Mesendoderm (in vitro differentiated cells): ENCODE measurements at regions not wholly inside any gene's neighbourhood (a gene's known extent, or its start where the extent isn't known, plus 50 kb on each side); places are given as distances from the start of the nearest gene placed in this dataset.

Source experiments
- DNase-seq: peaks from one replicate; pipeline ENCODE4 v3.0.0; 2013
- H2AK5ac ChIP-seq: 2 replicates; pipeline ENCODE4 v1.6.1; 2013; ENCODE audit warnings: low read length, inconsistent platforms
- H2BK120ac ChIP-seq: 2 replicates; pipeline ENCODE4 v1.6.1; 2013; ENCODE audit warnings: low read depth, mild to moderate bottlenecking, low read length, moderate library complexity, mixed read lengths
- H2BK15ac ChIP-seq: replicated peaks from 2 replicates; pipeline ENCODE4 v1.6.1; 2013; ENCODE audit warnings: low read depth, mild to moderate bottlenecking, moderate library complexity
- H2BK5ac ChIP-seq: 2 replicates; pipeline ENCODE4 v1.6.1; 2013; ENCODE audit warnings: low read length, inconsistent platforms
- H3K18ac ChIP-seq: 2 replicates; pipeline ENCODE4 v1.6.1; 2013; ENCODE audit warnings: mild to moderate bottlenecking, low read length, mixed read lengths
- H3K23ac ChIP-seq: one replicate; pipeline ENCODE4 v1.6.1; 2013; ENCODE audit warnings: low read length
- H3K27ac ChIP-seq: 2 replicates; pipeline ENCODE4 v1.5.1; 2013; ENCODE audit warnings: low read depth, mild to moderate bottlenecking, inconsistent platforms, low read length, moderate library complexity
- H3K27me3 ChIP-seq: 2 replicates; pipeline ENCODE4 v1.6.1; 2013; ENCODE audit warnings: low read length, control low read depth, mild to moderate bottlenecking, inconsistent platforms; ENCODE audit not compliant: insufficient read depth, poor library complexity
- H3K36me3 ChIP-seq: 2 replicates; pipeline ENCODE4 v1.6.1; 2013; ENCODE audit warnings: low read length, inconsistent platforms; ENCODE audit not compliant: control insufficient read depth, insufficient read depth
- H3K4ac ChIP-seq: one replicate; pipeline ENCODE4 v1.6.1; 2013; ENCODE audit warnings: low read depth, mild to moderate bottlenecking, low read length, moderate library complexity
- H3K4me1 ChIP-seq: 2 replicates; pipeline ENCODE4 v1.6.1; 2013; ENCODE audit warnings: low read depth, low read length, inconsistent platforms; ENCODE audit not compliant: control insufficient read depth
- H3K4me2 ChIP-seq: 2 replicates; pipeline ENCODE4 v1.6.1; 2013; ENCODE audit warnings: low read length
- H3K4me3 ChIP-seq: 2 replicates; pipeline ENCODE4 v1.5.1; 2013; ENCODE audit warnings: mild to moderate bottlenecking, low read length
- H3K56ac ChIP-seq: one replicate; pipeline ENCODE4 v1.6.1; 2013; ENCODE audit warnings: low read length
- H3K79me1 ChIP-seq: 2 replicates; pipeline ENCODE4 v1.6.1; 2013; ENCODE audit warnings: low read length, inconsistent platforms
- H3K79me2 ChIP-seq: 2 replicates; pipeline ENCODE4 v1.6.1; 2013; ENCODE audit warnings: mild to moderate bottlenecking, low read length; ENCODE audit not compliant: control insufficient read depth, insufficient read depth
- H3K9ac ChIP-seq: 2 replicates; pipeline ENCODE4 v1.6.1; 2013; ENCODE audit warnings: low read length, inconsistent platforms
- H4K5ac ChIP-seq: one replicate; pipeline ENCODE4 v1.6.1; 2013; ENCODE audit warnings: low read length
- H4K8ac ChIP-seq: one replicate; pipeline ENCODE4 v1.6.1; 2013; ENCODE audit warnings: low read depth, mild to moderate bottlenecking, control low read depth, low read length, moderate library complexity
- WGBS: extraction: QIAGEN DNeasy Blood & Tissue Kit; methylation state at CpG from one replicate; pipeline ENCODE4 v1.1.7; 2013; ENCODE audit warnings: low lambda C conversion rate, missing lambda C conversion rate; ENCODE audit not compliant: insufficient coverage; ENCODE audit errors: extremely low coverage; 5-methylcytosine and 5-hydroxymethylcytosine counted together

DNA sequence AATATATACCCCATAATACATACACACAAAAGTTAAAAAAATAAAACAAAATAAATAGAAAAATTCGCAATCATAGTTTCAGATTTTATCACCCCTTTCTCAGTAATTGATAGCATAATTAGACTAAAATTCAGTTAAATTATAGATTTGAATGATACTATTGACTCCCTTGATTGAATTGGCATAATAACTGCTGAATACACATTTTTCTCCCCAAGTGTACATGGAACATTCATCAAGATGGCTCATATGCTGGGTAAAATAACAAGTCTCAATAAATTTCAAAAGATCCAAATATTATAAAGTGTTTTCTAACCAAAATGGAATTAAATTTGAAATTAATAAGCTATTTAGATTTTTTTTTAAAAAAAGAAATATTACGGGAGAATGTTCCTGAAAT lies 616.1 kb downstream of the MAFB start:
- H3K27ac ChIP-seq, result no peak overlapping the region
- no peak overlapping the region for H4K8ac ChIP-seq
- H3K79me2 ChIP-seq, result no peaks in the 10 kb centered on the region
- H2BK15ac ChIP-seq, result no peak overlapping the region
- H3K36me3 ChIP-seq, result no peaks in the 10 kb centered on the region
- no peak overlapping the region for H3K4me2 ChIP-seq
- no peak overlapping the region for H2AK5ac ChIP-seq
- DNase-seq, result no peak
- no peak overlapping the region for H4K5ac ChIP-seq
- H3K27me3 ChIP-seq, result no peaks in the 10 kb centered on the region
- H3K9ac ChIP-seq, result no peak overlapping the region
- H3K79me1 ChIP-seq, result no peaks in the 10 kb centered on the region
- WGBS, result 100% methylated on average over 1 of the region's 2 CpGs
- no peak overlapping the region for H3K18ac ChIP-seq
- no peak overlapping the region for H2BK5ac ChIP-seq
- H3K4me3 ChIP-seq, result no peak overlapping the region
- H3K56ac ChIP-seq, result no peak overlapping the region
- H3K23ac ChIP-seq, result no peak overlapping the region
- no peak overlapping the region for H2BK120ac ChIP-seq
- no peak overlapping the region for H3K4ac ChIP-seq
- H3K4me1 ChIP-seq, result peaks cover 16% of the 10 kb centered on the region

DNA sequence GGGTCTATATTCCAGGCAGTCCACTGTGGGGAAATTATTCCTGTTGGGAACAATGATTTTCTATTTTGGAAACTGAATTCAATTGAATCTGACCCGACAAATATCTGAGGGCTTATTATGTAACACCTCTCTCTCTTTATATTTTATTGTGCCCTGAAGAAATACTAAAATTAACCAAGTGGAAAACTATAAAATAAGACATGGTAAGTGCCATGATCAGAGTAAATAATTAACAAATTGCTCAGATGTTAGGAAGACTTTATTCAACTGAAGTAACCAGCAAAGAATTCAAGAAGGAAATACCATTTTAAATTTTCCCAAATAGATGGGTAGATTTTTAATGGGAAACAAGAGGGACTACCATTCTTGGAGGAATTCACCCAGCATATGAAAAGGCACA lies 632.9 kb downstream of the MAFB start:
- Histone ChIP-seq H3K27ac (no peak overlapping the region), H2BK15ac (no peak overlapping the region), H3K23ac (no peak overlapping the region), H3K4me3 (no peak overlapping the region), H3K18ac (no peak overlapping the region), H2BK5ac (no peak overlapping the region), H4K5ac (no peak overlapping the region), H3K4me2 (no peak overlapping the region), H3K4ac (no peak overlapping the region), H3K36me3 (no peaks in the 10 kb centered on the region), H3K27me3 (no peaks in the 10 kb centered on the region), H4K8ac (no peak overlapping the region), H3K79me2 (no peaks in the 10 kb centered on the region), H3K79me1 (no peaks in the 10 kb centered on the region), H3K4me1 (no peaks in the 10 kb centered on the region), H3K9ac (no peak overlapping the region), H2BK120ac (no peak overlapping the region), H2AK5ac (no peak overlapping the region), H3K56ac (no peak overlapping the region)
- no CpG with 5 or more reads among the region's 1 CpG for WGBS
- no peak for DNase-seq

DNA sequence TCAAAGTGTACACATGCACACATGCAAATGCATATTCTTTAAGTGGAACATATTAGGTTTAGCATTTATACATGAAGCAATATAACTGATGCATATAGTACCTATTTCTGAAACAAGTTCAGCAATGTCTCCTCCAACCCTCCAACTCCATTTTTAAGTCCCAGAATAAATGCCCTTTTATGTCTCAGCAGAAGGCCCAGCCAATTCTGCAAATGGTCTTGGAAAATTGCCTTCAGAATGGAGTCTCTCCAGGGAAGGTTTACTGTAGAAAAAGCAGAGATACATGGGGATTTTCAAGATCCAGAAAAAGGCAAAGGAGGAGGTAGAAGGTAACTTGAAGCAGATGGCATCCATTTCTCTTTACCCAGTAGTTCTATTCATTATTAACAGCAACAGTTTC lies 633.3 kb downstream of the MAFB start:
- Histone ChIP-seq H3K79me2 (no peaks in the 10 kb centered on the region), H3K18ac (no peak overlapping the region), H2AK5ac (no peak overlapping the region), H2BK120ac (no peak overlapping the region), H3K4me2 (no peak overlapping the region), H4K5ac (no peak overlapping the region), H3K27ac (no peak overlapping the region), H3K4ac (no peak overlapping the region), H4K8ac (no peak overlapping the region), H3K4me1 (no peaks in the 10 kb centered on the region), H2BK5ac (no peak overlapping the region), H3K9ac (no peak overlapping the region), H2BK15ac (no peak overlapping the region), H3K79me1 (no peaks in the 10 kb centered on the region), H3K4me3 (no peak overlapping the region), H3K56ac (no peak overlapping the region), H3K27me3 (no peaks in the 10 kb centered on the region), H3K36me3 (no peaks in the 10 kb centered on the region), H3K23ac (no peak overlapping the region)
- DNase-seq, result no peak

DNA sequence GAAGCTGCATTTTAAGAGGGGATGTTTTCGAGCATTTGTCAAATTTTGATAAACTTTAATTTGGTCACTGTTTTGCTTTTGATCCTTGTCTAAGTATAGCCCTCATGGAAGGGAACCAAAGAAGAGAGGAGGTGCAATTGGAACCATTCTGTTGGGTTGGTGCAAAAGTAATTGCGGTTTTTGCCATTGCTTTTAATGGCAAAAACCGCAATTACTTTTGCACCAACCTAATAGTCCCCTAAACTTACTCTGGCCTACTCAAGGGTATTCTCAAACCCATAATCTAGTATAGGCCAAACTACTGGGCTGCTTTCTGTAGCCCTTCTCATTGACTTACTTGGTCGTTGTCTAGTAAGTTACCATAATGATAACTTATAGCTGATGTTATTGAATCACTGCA lies 634.7 kb downstream of the MAFB start:
- no peak overlapping the region for H3K27ac ChIP-seq
- H3K27me3 ChIP-seq, result no peaks in the 10 kb centered on the region
- no peak overlapping the region for H3K4ac ChIP-seq
- no peak overlapping the region for H3K9ac ChIP-seq
- H3K4me2 ChIP-seq, result no peak overlapping the region
- H3K36me3 ChIP-seq, result no peaks in the 10 kb centered on the region
- no peak overlapping the region for H3K56ac ChIP-seq
- H2BK120ac ChIP-seq, result no peak overlapping the region
- no CpG with 5 or more reads among the region's 4 CpGs for WGBS
- H3K79me2 ChIP-seq, result no peaks in the 10 kb centered on the region
- H3K79me1 ChIP-seq, result no peaks in the 10 kb centered on the region
- no peak overlapping the region for H4K5ac ChIP-seq
- DNase-seq, result no peak
- no peak overlapping the region for H2BK5ac ChIP-seq
- no peak overlapping the region for H4K8ac ChIP-seq
- H2BK15ac ChIP-seq, result no peak overlapping the region
- no peak overlapping the region for H2AK5ac ChIP-seq
- H3K4me3 ChIP-seq, result no peak overlapping the region
- no peak overlapping the region for H3K23ac ChIP-seq
- H3K4me1 ChIP-seq, result no peaks in the 10 kb centered on the region
- no peak overlapping the region for H3K18ac ChIP-seq

DNA sequence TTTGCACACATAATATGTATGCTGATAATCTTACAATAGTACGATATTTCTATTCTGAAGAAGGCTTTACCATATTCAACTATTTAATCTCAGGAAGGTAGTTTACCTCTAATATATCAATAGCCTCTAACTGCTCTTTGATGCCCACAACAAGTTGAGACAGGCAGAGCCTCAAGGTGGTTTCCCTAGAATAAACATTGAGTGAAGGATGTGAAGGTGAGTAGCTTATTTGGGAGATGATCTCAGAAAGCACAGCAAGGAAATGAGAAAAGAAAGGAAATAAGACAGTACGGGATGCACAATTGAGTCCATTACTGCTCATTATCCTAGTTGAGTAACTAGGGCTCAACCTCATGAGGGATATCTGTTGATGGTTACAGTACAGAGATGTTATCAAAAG lies 638.4 kb downstream of the MAFB start:
- no peak overlapping the region for H3K4me2 ChIP-seq
- H2BK15ac ChIP-seq, result no peak overlapping the region
- no peak overlapping the region for H4K8ac ChIP-seq
- H3K36me3 ChIP-seq, result no peaks in the 10 kb centered on the region
- H3K4ac ChIP-seq, result no peak overlapping the region
- H4K5ac ChIP-seq, result no peak overlapping the region
- no peak overlapping the region for H3K27ac ChIP-seq
- no CpG with 5 or more reads among the region's 2 CpGs for WGBS
- no peaks in the 10 kb centered on the region for H3K79me2 ChIP-seq
- no peak overlapping the region for H2AK5ac ChIP-seq
- no peak overlapping the region for H3K18ac ChIP-seq
- no peaks in the 10 kb centered on the region for H3K27me3 ChIP-seq
- H3K56ac ChIP-seq, result no peak overlapping the region
- no peak overlapping the region for H3K4me3 ChIP-seq
- H3K9ac ChIP-seq, result no peak overlapping the region
- no peaks in the 10 kb centered on the region for H3K4me1 ChIP-seq
- H3K23ac ChIP-seq, result no peak overlapping the region
- H2BK5ac ChIP-seq, result no peak overlapping the region
- H3K79me1 ChIP-seq, result no peaks in the 10 kb centered on the region
- DNase-seq, result no peak
- H2BK120ac ChIP-seq, result no peak overlapping the region

DNA sequence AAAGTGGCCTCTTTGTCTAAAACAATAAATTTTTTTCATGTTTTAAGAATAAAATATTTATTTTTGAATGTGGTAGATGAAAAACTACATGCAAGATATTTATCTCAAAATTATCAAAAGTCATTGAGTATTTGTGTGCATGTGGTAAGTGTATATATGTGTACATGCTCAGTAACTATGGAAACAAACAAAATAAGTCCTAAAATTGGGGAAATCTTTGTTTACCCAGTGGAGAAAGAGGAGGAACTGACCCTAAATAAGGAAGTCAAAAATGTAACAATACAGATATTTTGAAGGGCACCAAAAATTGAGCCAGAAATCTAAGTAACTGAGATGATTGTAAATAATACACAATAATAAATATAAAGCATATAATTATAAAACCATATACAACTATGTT lies 639.2 kb downstream of the MAFB start:
- Histone ChIP-seq H3K4ac (no peak overlapping the region), H3K27ac (no peak overlapping the region), H3K4me3 (no peak overlapping the region), H3K27me3 (no peaks in the 10 kb centered on the region), H3K23ac (no peak overlapping the region), H3K18ac (no peak overlapping the region), H3K9ac (no peak overlapping the region), H3K79me2 (no peaks in the 10 kb centered on the region), H3K79me1 (no peaks in the 10 kb centered on the region), H3K4me1 (no peaks in the 10 kb centered on the region), H4K8ac (no peak overlapping the region), H3K56ac (no peak overlapping the region), H3K36me3 (no peaks in the 10 kb centered on the region), H4K5ac (no peak overlapping the region), H2BK120ac (no peak overlapping the region), H2BK15ac (no peak overlapping the region), H3K4me2 (no peak overlapping the region), H2AK5ac (no peak overlapping the region), H2BK5ac (no peak overlapping the region)
- no peak for DNase-seq
